IMR-90 (cell line): ENCODE measurements at regions not wholly inside any gene's neighbourhood (a gene's known extent, or its start where the extent isn't known, plus 50 kb on each side); places are given as distances from the start of the nearest gene placed in this dataset.

Experiments
- ATAC-seq: fragments of 200-7000 bp; cut with Tn5 transposase; 2 replicates; pipeline ENCODE4 v1.9.1; 2020; ENCODE audit warnings: low read depth, mild to moderate bottlenecking, moderate library complexity
- BruUV-seq: library from RNA; stranded (reverse); fragments of 400-500 nt; replicated peaks from 2 replicates; lab custom pipeline; 2021; lab: Mats Ljungman, UMichigan
- CTCF ChIA-PET: fragments of 300-600 bp; formaldehyde crosslinking; extraction: SDS; loops from one replicate; lab custom pipeline; 2021; ENCODE audit warnings: antibody characterized with exemption; lab: Yijun Ruan, JAX
- POLR2A ChIA-PET: fragments of 300-600 bp; sonication (Branson Sonifier 250); formaldehyde crosslinking; loops from one replicate; lab custom pipeline; 2022; ENCODE audit warnings: antibody characterized with exemption; ENCODE audit not compliant: unreplicated experiment; lab: Charles Lee
- DNase-seq: peaks from one replicate; pipeline ENCODE4 v3.0.0; 2013
- H2AFZ ChIP-seq: replicated peaks from 2 replicates; pipeline ENCODE3; 2013; ENCODE audit warnings: low read length, mild to moderate bottlenecking; ENCODE audit not compliant: poor library complexity
- H2AK5ac ChIP-seq: 2 replicates; pipeline ENCODE4 v1.6.1; 2013; ENCODE audit warnings: low read depth, low read length, inconsistent platforms
- H2AK9ac ChIP-seq: replicated peaks from 2 replicates; pipeline ENCODE3; 2013; ENCODE audit warnings: mild to moderate bottlenecking, low read depth, low read length, moderate library complexity; ENCODE audit not compliant: poor library complexity
- H2BK120ac ChIP-seq: 2 replicates; pipeline ENCODE4 v1.6.1; 2013; ENCODE audit warnings: low read depth, low read length, inconsistent platforms
- H2BK15ac ChIP-seq: 3 replicates; pipeline ENCODE4 v1.6.1; 2013; ENCODE audit warnings: low read depth, low read length, inconsistent platforms
- H2BK20ac ChIP-seq: 2 replicates; pipeline ENCODE4 v1.6.1; 2013; ENCODE audit warnings: low read depth, mild to moderate bottlenecking, inconsistent platforms, low read length, moderate library complexity
- H2BK5ac ChIP-seq: 2 replicates; pipeline ENCODE4 v1.6.1; 2013; ENCODE audit warnings: mild to moderate bottlenecking, low read depth, low read length, inconsistent platforms; ENCODE audit not compliant: poor library complexity, severe bottlenecking
- H3K14ac ChIP-seq: replicated peaks from 2 replicates; pipeline ENCODE4 v1.6.1; 2013; ENCODE audit warnings: low read depth, low read length, inconsistent platforms
- H3K18ac ChIP-seq: 2 replicates; pipeline ENCODE4 v1.6.1; 2013; ENCODE audit warnings: low read depth, low read length, control low read depth
- H3K23ac ChIP-seq: 2 replicates; pipeline ENCODE4 v1.6.1; 2013; ENCODE audit warnings: low read depth, low read length, inconsistent platforms
- H3K27ac ChIP-seq: 2 replicates; pipeline ENCODE4 v1.5.1; 2013; ENCODE audit warnings: mild to moderate bottlenecking, control low read depth, low read length; ENCODE audit not compliant: insufficient read depth
- H3K27me3 ChIP-seq: 2 replicates; pipeline ENCODE4 v1.6.1; 2013; ENCODE audit warnings: low read length; ENCODE audit not compliant: control insufficient read depth, insufficient read depth
- H3K36me3 ChIP-seq: 2 replicates; pipeline ENCODE4 v1.6.1; 2013; ENCODE audit warnings: low read length, mixed read lengths; ENCODE audit not compliant: control insufficient read depth, insufficient read depth
- H3K4ac ChIP-seq: 2 replicates; pipeline ENCODE4 v1.6.1; 2013; ENCODE audit warnings: low read depth, low read length, inconsistent platforms
- H3K4me1 ChIP-seq: 2 replicates; pipeline ENCODE4 v1.6.1; 2013; ENCODE audit warnings: low read length, mixed read lengths; ENCODE audit not compliant: control insufficient read depth, insufficient read depth
- H3K4me2 ChIP-seq: 2 replicates; pipeline ENCODE4 v1.6.1; 2013; ENCODE audit warnings: low read depth, mild to moderate bottlenecking, control low read depth, low read length, moderate library complexity
- H3K4me3 ChIP-seq: 2 replicates; pipeline ENCODE4 v1.5.1; 2013; ENCODE audit warnings: low read depth, mild to moderate bottlenecking, control low read depth, low read length, moderate library complexity; ENCODE audit not compliant: insufficient read depth
- H3K56ac ChIP-seq: 2 replicates; pipeline ENCODE4 v1.6.1; 2013; ENCODE audit warnings: low read length, inconsistent platforms; ENCODE audit not compliant: insufficient read depth; ENCODE audit errors: extremely low read depth
- H3K79me1 ChIP-seq, 2 experiments: 2 replicates each; pipeline ENCODE4 v1.6.1; 2013; ENCODE audit warnings: low read length in 2 of 2, inconsistent platforms in 1 of 2, low read depth in 1 of 2
- H3K9ac ChIP-seq: 2 replicates; pipeline ENCODE4 v1.6.1; 2013; ENCODE audit warnings: low read depth, low read length, control low read depth
- H3K9me1 ChIP-seq: 2 replicates; pipeline ENCODE4 v1.6.1; 2013; ENCODE audit warnings: low read length, inconsistent platforms; ENCODE audit not compliant: insufficient read depth
- H3K9me3 ChIP-seq: 2 replicates; pipeline ENCODE4 v1.6.1; 2013; ENCODE audit warnings: low read length; ENCODE audit not compliant: control insufficient read depth, insufficient read depth
- H4K20me1 ChIP-seq: 2 replicates; pipeline ENCODE4 v1.6.1; 2013; ENCODE audit warnings: low read length, inconsistent platforms; ENCODE audit not compliant: insufficient read depth
- H4K5ac ChIP-seq: 2 replicates; pipeline ENCODE4 v1.6.1; 2013; ENCODE audit warnings: mild to moderate bottlenecking, low read depth, low read length, control low read depth
- H4K8ac ChIP-seq, 2 experiments: 2 replicates each; pipeline ENCODE4 v1.6.1; 2013; ENCODE audit warnings: low read depth in 2 of 2, low read length in 2 of 2, control low read depth in 1 of 2, inconsistent platforms in 1 of 2
- H4K91ac ChIP-seq: 2 replicates; pipeline ENCODE4 v1.6.1; 2013; ENCODE audit warnings: low read depth, low read length, inconsistent platforms; ENCODE audit not compliant: insufficient read depth
- BHLHE40 ChIP-seq: fragments of 150-350 bp; IDR thresholded peaks from 2 replicates; pipeline ENCODE4 v1.6.1; 2016; ENCODE audit warnings: mild to moderate bottlenecking, low read depth, low read length
- CEBPB ChIP-seq: IDR thresholded peaks from 2 replicates; pipeline ENCODE4 v1.6.1; 2012; ENCODE audit warnings: low read depth, low read length, improper control_type of control experiment
- CHD1 ChIP-seq: IDR thresholded peaks from 2 replicates; pipeline ENCODE4 v1.6.1; 2012; ENCODE audit warnings: low read depth, low read length, improper control_type of control experiment
- CTCF ChIP-seq: conservative IDR thresholded peaks from 2 replicates; pipeline ENCODE4 v1.5.1; 2012; ENCODE audit warnings: mild to moderate bottlenecking, low read depth, low read length, improper control_type of control experiment
- ELK1 ChIP-seq: fragments of 150-350 bp; IDR thresholded peaks from 2 replicates; pipeline ENCODE4 v1.6.1; 2016; ENCODE audit warnings: low read depth, mild to moderate bottlenecking, low read length, moderate library complexity, borderline replicate concordance
- FOS ChIP-seq: fragments of 150-350 bp; IDR thresholded peaks from 2 replicates; pipeline ENCODE4 v1.6.1; 2016; ENCODE audit warnings: low read depth, low read length
- MAFK ChIP-seq: IDR thresholded peaks from 2 replicates; pipeline ENCODE4 v1.6.1; 2012; ENCODE audit warnings: low read depth, low read length, improper control_type of control experiment
- MAZ ChIP-seq: IDR thresholded peaks from 2 replicates; pipeline ENCODE4 v1.6.1; 2012; ENCODE audit warnings: low read depth, mild to moderate bottlenecking, low read length, improper control_type of control experiment, moderate library complexity, borderline replicate concordance
- MXI1 ChIP-seq: IDR thresholded peaks from 2 replicates; pipeline ENCODE4 v1.6.1; 2012; ENCODE audit warnings: low read depth, mild to moderate bottlenecking, low read length, moderate library complexity, borderline replicate concordance
- NFE2L2 ChIP-seq: fragments of 150-350 bp; IDR thresholded peaks from 2 replicates; pipeline ENCODE4 v1.6.1; 2016; ENCODE audit warnings: low read depth, mild to moderate bottlenecking, low read length
- POLR2A ChIP-seq: IDR thresholded peaks from 2 replicates; pipeline ENCODE4 v1.6.1; 2012; ENCODE audit warnings: mild to moderate bottlenecking, low read depth, low read length
- RAD21 ChIP-seq: IDR thresholded peaks from 2 replicates; pipeline ENCODE4 v1.6.1; 2012; ENCODE audit warnings: low read length, improper control_type of control experiment
- RCOR1 ChIP-seq: IDR thresholded peaks from 2 replicates; pipeline ENCODE4 v1.6.1; 2012; ENCODE audit warnings: mild to moderate bottlenecking, low read length, improper control_type of control experiment; ENCODE audit not compliant: insufficient replicate concordance
- RFX5 ChIP-seq: IDR thresholded peaks from 2 replicates; pipeline ENCODE4 v1.8.0; 2012; ENCODE audit warnings: low read depth, mild to moderate bottlenecking, low read length, moderate library complexity
- SMC3 ChIP-seq: fragments of 150-350 bp; IDR thresholded peaks from 2 replicates; pipeline ENCODE4 v1.6.1; 2016; ENCODE audit warnings: low read depth, mild to moderate bottlenecking, antibody characterized with exemption, low read length, moderate library complexity
- USF2 ChIP-seq: fragments of 150-350 bp; IDR thresholded peaks from 2 replicates; pipeline ENCODE4 v1.6.1; 2017; ENCODE audit warnings: mild to moderate bottlenecking, antibody characterized with exemption, low read length, low read depth
- WGBS, 2 experiments: methylation state at CpG; one replicate each; pipeline versions ENCODE4 v1.1.5 to v1.1.7; 2013; ENCODE audit warnings: missing lambda C conversion rate in 2 of 2; ENCODE audit not compliant: insufficient read length in 1 of 2; ENCODE audit errors: extremely low coverage in 2 of 2; 5-methylcytosine and 5-hydroxymethylcytosine counted together
- dilution Hi-C: fragments of 300-500 bp; cut with HindIII; formaldehyde crosslinking; loops from one replicate; pipeline ENCODE4 v1.14.3; 2018; ENCODE audit warnings: low sequenced_read_pairs; ENCODE audit not compliant: unreplicated experiment
- in situ Hi-C: fragments of 300-500 bp; cut with MboI; formaldehyde crosslinking; loops from 3 replicates; pipeline ENCODE4 v1.14.3; 2019; ENCODE audit warnings: low sequenced_read_pairs, inconsistent platforms, mixed read lengths
- intact Hi-C: fragments of 100-400 bp; cut with micrococcal nuclease; formaldehyde crosslinking; loops from 2 replicates; pipeline ENCODE4 v1.10.0; 2022

GRCh38 chr1:55641947-55642346 is 426.8 kb upstream of the USP24 start:
- ChIA-PET CTCF (interaction anchor here (1.3 kb wide), 1 partner anchor 13 kb away, joined by 3 read pairs; no protein-coding TSS in a partner anchor), POLR2A (no interaction called here)
- Histone ChIP-seq H4K5ac (no peak overlapping the region), H3K9me1 (no peaks in the 10 kb centered on the region), H2AK5ac (no peak overlapping the region), H4K20me1 (no peaks in the 10 kb centered on the region), H3K4ac (no peak overlapping the region), H3K27me3 (no peaks in the 10 kb centered on the region), H4K8ac (no peak overlapping the region), H3K36me3 (no peaks in the 10 kb centered on the region), H4K91ac (no peak overlapping the region), H3K23ac (no peak overlapping the region), H2AFZ (no peak overlapping the region), H3K27ac (no peak overlapping the region), H3K18ac (no peak overlapping the region), H3K9ac (no peak overlapping the region), H2BK5ac (no peak overlapping the region), H3K9me3 (no peaks in the 10 kb centered on the region), H3K56ac (no peak overlapping the region), H2AK9ac (no peak overlapping the region), H2BK20ac (no peak overlapping the region), H3K4me2 (no peak overlapping the region), H3K4me1 (no peaks in the 10 kb centered on the region), H3K79me1 (no peaks in the 10 kb centered on the region), H3K14ac (no peak overlapping the region), H3K4me3 (no peak overlapping the region), H2BK120ac (no peak overlapping the region), H2BK15ac (no peak overlapping the region)
- no peak for TF ChIP-seq USF2
- no peak for TF ChIP-seq FOS
- no peak for TF ChIP-seq BHLHE40
- TF ChIP-seq MXI1 = no peak
- TF ChIP-seq NFE2L2 = no peak
- no peak for TF ChIP-seq RAD21
- TF ChIP-seq CHD1 = no peak
- no peak for TF ChIP-seq MAZ
- no peak for TF ChIP-seq CEBPB
- TF ChIP-seq RFX5 = no peak
- no peak for TF ChIP-seq CTCF
- no peak for TF ChIP-seq RCOR1
- no peak for TF ChIP-seq SMC3
- TF ChIP-seq ELK1 = no peak
- no peak for TF ChIP-seq MAFK
- TF ChIP-seq POLR2A = no peak
- in situ Hi-C loops (no loop called here), intact Hi-C loops (no loop called here), dilution Hi-C loops (no loop called here)
- DNase-seq (no peak), ATAC-seq (no peak)
- no CpG with 5 or more reads among the region's 1 CpG for WGBS, 2 experiments
- BruUV-seq = no TSS peak
